PC-9 (cell line): ENCODE measurements at regions not wholly inside any gene's neighbourhood (a gene's known extent, or its start where the extent isn't known, plus 50 kb on each side); places are given as distances from the start of the nearest gene placed in this dataset.

ENCODE experiments used
- CTCF ChIP-seq: fragments of 200-600 bp; sonication (generic); conservative IDR thresholded peaks from 2 replicates; pipeline ENCODE4 v1.6.1; 2017; ENCODE audit warnings: mixed run types, antibody characterized with exemption, mild to moderate bottlenecking, moderate library complexity
- EZH2 ChIP-seq: fragments of 200-600 bp; sonication (generic); IDR thresholded peaks from 2 replicates; pipeline ENCODE4 v1.8.0; 2017; ENCODE audit warnings: antibody characterized with exemption, low read depth

GRCh38 chr5:68661237-68661636 is 432.6 kb upstream of the SLC30A5 start:
- TF ChIP-seq CTCF (no peak), EZH2 (no peak)
